AG09319 (cell line): ENCODE measurements at regions not wholly inside any gene's neighbourhood (a gene's known extent, or its start where the extent isn't known, plus 50 kb on each side); places are given as distances from the start of the nearest gene placed in this dataset.

ENCODE experiments used
- DNase-seq: peaks from one replicate; pipeline ENCODE4 v3.0.0-alpha.2; 2010; ENCODE audit warnings: low read depth; ENCODE audit errors: extremely low read depth
- CTCF ChIP-seq: IDR thresholded peaks from 2 replicates; pipeline ENCODE4 v1.5.1; 2011; ENCODE audit warnings: low read depth, mild to moderate bottlenecking, inconsistent platforms, low read length, moderate library complexity

- peak; percentile 42 for DNase-seq
- no peak for TF ChIP-seq CTCF
These were observed 380.4 kb downstream of the TNS1 start for GRCh38 chr2:217622205-217623060.

GRCh38 chr2:217621391-217621801 lies 381.4 kb downstream of the TNS1 start:
- no peak for TF ChIP-seq CTCF
- DNase-seq = no peak

DNA sequence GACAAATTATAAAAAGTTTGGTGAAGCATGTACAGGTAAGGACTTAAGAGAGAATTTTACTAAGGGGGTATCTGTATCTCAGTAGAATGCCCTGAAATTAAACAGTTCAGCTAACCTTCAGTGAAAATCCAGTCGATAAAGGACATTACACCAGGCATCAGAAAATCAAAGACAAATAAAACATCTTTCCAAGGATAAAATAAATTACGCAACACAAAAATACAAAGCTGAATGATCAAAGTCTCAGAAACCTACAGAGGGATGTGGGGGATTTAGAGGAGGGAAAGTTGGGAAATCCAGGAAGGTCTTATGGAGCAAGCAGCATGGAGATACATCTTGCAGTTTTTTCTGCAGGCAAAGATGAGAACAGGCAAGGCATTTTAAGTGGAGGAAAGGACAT lies 384.1 kb downstream of the TNS1 start:
- no peak for DNase-seq
- TF ChIP-seq CTCF = no peak

DNA sequence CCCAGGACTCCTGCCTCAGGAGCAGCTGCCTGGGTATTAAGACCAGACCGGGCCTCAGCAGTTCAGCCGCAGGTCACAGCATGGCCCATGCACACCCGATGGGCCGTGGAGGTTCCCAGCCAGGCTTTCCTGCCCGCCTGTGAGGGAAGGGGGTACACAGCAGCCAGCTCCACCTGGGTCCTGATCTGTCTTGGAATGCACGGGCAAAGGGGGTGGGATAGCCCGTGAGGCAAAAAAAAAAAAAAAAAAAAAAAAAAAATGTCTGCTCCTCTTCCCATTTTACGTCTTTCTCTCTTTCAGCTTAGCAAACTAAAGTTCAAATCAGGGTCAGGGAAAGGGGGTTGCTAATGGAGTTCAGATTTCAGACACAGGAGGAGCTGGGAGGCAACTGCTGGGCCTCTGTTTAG lies 385.2 kb downstream of the TNS1 start:
- no peak for TF ChIP-seq CTCF
- DNase-seq = no peak

DNA sequence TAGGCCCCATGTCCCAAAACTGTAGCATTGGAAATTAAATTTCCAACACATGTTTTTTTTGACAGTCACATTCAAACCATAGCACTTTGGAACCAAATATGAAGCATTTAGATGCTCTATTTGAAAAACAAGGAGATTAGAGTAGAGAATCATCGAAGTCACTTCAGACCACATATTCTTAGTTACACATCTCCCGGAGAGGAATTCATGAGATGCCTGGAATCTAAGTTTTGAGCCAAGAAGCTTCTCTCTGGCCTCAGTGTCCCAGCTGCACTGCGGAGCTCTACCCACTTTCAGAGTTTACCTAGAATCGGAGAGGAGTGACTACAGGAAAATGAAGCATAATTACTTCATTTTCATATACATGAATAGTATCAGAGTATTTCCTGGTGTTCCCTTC lies 385.9 kb downstream of the TNS1 start:
- DNase-seq = no peak
- no peak for TF ChIP-seq CTCF

GRCh38 chr2:217615171-217615570 lies 387.6 kb downstream of the TNS1 start:
- no peak for TF ChIP-seq CTCF
- DNase-seq = no peak

- no peak for TF ChIP-seq CTCF
These were observed 388.3 kb downstream of the TNS1 start for GRCh38 chr2:217614498-217614897.

More at GRCh38 chr2:217614498-217614897, 388.3 kb downstream of the TNS1 start:
- DNase-seq = no peak
